A673 (cell line): ENCODE measurements at regions not wholly inside any gene's neighbourhood (a gene's known extent, or its start where the extent isn't known, plus 50 kb on each side); places are given as distances from the start of the nearest gene placed in this dataset.

ENCODE experiments used
- EZH2 ChIP-seq: fragments of 200-600 bp; sonication (generic); IDR thresholded peaks from 2 replicates; pipeline ENCODE4 v1.6.1; 2017; ENCODE audit warnings: borderline replicate concordance, low read depth, mild to moderate bottlenecking, mixed read lengths, antibody characterized with exemption, low read length; ENCODE audit not compliant: poor library complexity, severe bottlenecking
- TF ChIP-seq, protein P1 (sequence below): fragments of 300-800, 200-600 bp; sonication (generic); conservative IDR thresholded peaks from 2 replicates; pipeline ENCODE4 v1.5.1; 2017; ENCODE audit warnings: low read depth, mild to moderate bottlenecking, antibody characterized with exemption, low read length, moderate library complexity, mixed read lengths

DNA sequence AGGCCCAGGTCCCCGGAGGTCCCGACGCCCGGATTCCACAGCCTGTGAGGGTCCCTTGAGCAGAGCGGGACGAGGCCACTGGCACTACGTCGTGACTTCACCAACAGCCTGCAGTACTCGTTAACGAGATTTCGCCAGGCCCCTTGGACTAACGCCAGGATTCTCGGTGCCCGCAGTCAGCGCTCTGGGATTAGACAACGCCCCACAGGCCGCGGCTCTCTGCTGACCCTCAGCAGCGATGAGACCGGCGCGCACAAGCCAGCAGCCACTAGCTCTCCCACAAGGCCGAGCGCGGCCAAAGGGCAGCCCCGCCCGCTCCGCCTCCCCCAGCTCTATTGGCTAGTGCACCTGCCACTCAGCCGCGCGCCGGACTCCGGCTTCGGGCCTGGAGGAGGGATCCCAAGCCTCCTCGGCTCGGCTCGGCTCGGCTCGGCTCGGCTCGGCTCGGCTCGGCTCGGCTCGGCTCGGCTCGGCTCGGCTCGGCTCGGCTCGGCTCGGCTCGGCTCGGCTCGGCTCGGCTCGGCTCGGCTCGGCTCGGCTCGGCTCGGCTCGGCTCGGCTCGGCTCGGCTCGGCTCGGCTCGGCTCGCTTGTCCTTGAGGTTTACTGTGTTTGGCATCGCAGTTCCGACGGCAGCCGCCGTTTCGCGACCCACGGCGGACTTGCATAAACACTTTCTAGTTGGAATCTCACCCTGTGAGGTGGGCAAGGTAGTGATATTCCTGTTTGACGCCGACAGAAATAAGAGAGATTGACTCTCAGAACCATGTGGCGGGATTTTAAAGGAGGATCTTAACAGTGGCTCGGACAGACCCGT is 231.7 kb upstream of the SERP2 start:
- TF ChIP-seq, protein P1, sequence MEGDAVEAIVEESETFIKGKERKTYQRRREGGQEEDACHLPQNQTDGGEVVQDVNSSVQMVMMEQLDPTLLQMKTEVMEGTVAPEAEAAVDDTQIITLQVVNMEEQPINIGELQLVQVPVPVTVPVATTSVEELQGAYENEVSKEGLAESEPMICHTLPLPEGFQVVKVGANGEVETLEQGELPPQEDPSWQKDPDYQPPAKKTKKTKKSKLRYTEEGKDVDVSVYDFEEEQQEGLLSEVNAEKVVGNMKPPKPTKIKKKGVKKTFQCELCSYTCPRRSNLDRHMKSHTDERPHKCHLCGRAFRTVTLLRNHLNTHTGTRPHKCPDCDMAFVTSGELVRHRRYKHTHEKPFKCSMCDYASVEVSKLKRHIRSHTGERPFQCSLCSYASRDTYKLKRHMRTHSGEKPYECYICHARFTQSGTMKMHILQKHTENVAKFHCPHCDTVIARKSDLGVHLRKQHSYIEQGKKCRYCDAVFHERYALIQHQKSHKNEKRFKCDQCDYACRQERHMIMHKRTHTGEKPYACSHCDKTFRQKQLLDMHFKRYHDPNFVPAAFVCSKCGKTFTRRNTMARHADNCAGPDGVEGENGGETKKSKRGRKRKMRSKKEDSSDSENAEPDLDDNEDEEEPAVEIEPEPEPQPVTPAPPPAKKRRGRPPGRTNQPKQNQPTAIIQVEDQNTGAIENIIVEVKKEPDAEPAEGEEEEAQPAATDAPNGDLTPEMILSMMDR, result no peak
- no peak for TF ChIP-seq EZH2
